IPS-15b (cell line): ENCODE measurements at regions not wholly inside any gene's neighbourhood (a gene's known extent, or its start where the extent isn't known, plus 50 kb on each side); places are given as distances from the start of the nearest gene placed in this dataset.

Source experiments
- H3K27me3 ChIP-seq: one replicate; pipeline ENCODE4 v1.6.1; 2013; ENCODE audit warnings: low read length; ENCODE audit not compliant: control insufficient read depth, insufficient read depth
- H3K36me3 ChIP-seq: one replicate; pipeline ENCODE4 v1.6.1; 2013; ENCODE audit warnings: low read length; ENCODE audit not compliant: control insufficient read depth, insufficient read depth
- H3K4me1 ChIP-seq: one replicate; pipeline ENCODE4 v1.6.1; 2013; ENCODE audit warnings: mild to moderate bottlenecking, low read length; ENCODE audit not compliant: control insufficient read depth, insufficient read depth
- H3K4me3 ChIP-seq: one replicate; pipeline ENCODE4 v1.5.1; 2013; ENCODE audit warnings: low read depth, low read length
- H3K9ac ChIP-seq: one replicate; pipeline ENCODE4 v1.6.1; 2013; ENCODE audit warnings: low read depth, mild to moderate bottlenecking, low read length
- H3K9me3 ChIP-seq: one replicate; pipeline ENCODE4 v1.6.1; 2013; ENCODE audit warnings: mild to moderate bottlenecking, low read length; ENCODE audit not compliant: control insufficient read depth, insufficient read depth

DNA sequence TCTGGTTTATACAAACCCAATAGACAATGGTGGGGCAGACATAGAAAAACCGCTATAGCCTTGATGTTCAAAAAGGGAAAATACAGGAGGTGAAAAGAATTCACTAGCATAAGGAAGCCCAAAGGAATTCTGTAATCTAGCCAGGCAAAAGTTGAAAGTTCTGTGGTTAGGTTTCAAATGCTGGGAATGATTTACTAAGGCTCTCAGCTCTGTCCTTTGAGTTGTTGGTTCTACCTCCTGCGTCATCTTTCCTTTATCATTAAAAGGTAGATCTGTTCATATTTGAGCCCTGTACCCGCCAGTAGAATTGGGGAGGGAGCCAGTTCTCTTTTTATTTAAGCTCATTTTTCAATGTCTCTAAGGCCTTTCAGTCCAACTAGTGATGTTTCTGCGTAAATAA lies 866.5 kb downstream of the IGSF11 start:
- H3K36me3 ChIP-seq = no peaks in the 10 kb centered on the region
- H3K4me3 ChIP-seq = no peak overlapping the region
- H3K27me3 ChIP-seq = no peaks in the 10 kb centered on the region
- H3K4me1 ChIP-seq = no peaks in the 10 kb centered on the region
- no peak overlapping the region for H3K9ac ChIP-seq
- no peaks in the 10 kb centered on the region for H3K9me3 ChIP-seq

DNA sequence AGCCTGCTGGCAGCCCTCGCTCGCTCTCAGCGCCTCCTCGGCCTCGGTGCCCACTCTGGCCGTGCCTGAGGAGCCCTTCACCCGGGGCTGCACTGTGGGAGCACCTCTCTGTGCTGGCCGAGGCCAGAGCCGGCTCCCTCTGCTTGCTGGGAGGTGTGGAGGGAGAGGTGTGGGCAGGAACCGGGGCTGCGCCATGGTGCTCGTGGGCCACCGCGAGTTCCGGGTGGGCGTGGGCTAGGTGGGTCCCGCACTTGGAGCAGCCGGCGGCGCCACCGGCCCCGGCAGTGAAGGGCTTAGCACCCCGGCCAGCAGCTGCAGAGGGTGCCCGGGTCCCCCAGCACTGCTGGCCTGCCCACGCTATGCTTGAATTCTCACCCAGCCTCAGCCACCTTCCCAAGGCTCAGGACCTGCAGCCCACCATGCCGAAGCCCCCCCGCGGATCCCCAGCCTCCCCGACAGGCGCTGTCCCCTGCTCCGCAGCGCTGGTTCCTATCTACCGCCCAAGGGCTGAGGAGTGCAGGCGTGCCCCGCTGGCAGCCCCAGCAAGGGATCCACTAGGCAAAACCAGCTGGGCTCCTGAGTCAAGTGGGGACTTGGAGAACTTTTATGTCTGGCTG lies 863.3 kb downstream of the IGSF11 start:
- Histone ChIP-seq H3K9me3 (no peaks in the 10 kb centered on the region), H3K9ac (no peak overlapping the region), H3K27me3 (no peaks in the 10 kb centered on the region), H3K4me3 (no peak overlapping the region), H3K36me3 (no peaks in the 10 kb centered on the region), H3K4me1 (no peaks in the 10 kb centered on the region)

DNA sequence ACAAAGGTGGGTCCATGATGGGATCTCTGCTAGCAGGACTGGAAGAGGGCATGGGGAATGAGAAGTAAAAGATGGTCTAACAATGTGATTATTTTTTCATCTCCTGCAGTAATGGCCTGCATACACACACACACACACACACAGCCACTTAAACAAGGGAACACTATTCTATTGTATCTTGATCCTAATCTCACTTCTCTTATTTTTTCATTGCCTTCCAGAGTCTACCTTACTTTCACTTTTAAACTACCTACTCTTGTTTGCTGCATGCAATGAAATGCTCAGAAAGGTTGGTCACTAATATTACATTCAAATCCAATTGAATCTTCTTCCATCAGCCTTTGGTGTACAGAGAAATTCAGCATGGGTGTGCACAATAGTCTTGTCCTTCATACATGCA lies 853.8 kb downstream of the IGSF11 start:
- Histone ChIP-seq H3K27me3 (no peaks in the 10 kb centered on the region), H3K36me3 (no peaks in the 10 kb centered on the region), H3K4me3 (no peak overlapping the region), H3K9ac (no peak overlapping the region), H3K4me1 (no peaks in the 10 kb centered on the region), H3K9me3 (no peaks in the 10 kb centered on the region)

DNA sequence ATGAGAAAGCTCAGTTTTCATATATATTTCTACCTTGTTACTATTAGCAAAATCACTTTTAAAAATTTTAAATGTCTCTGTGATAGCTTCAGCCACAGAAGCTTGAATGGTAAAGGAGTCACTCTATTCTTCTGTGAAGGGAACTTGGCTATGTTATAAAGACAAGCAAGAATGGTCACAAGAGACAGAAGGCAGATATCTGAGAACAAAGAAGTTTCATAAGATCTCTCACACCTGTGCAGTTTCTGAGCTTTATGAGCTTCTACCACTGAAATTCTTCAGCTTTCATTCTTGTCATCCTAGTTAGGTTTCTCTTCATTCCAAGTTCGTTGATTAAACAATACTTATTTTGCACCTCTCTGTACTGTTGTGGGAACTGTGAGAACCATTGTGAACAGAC lies 853.4 kb downstream of the IGSF11 start:
- H3K4me1 ChIP-seq = no peaks in the 10 kb centered on the region
- no peak overlapping the region for H3K4me3 ChIP-seq
- no peaks in the 10 kb centered on the region for H3K9me3 ChIP-seq
- H3K36me3 ChIP-seq = no peaks in the 10 kb centered on the region
- no peak overlapping the region for H3K9ac ChIP-seq
- H3K27me3 ChIP-seq = no peaks in the 10 kb centered on the region

DNA sequence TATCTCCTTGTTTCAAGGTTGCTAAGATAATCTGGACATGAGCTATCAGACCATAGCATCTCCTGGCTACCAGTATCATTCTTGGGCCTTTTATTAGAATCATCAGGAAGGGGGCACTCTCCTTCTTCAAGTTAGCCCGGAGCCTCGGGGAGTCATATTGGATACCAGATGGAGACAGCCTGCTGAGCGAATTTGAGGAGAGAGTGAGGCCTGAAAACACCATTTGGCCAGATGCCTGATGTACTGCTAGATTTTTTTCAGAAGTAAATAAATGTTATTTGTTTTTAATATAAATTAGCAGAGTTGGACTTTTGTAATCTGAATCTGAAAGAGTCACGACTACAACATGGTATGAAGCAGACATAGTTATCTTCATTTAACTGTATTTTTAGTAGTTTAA lies 848.6 kb downstream of the IGSF11 start:
- Histone ChIP-seq H3K27me3 (no peaks in the 10 kb centered on the region), H3K9me3 (no peaks in the 10 kb centered on the region), H3K9ac (no peak overlapping the region), H3K4me1 (no peaks in the 10 kb centered on the region), H3K36me3 (no peaks in the 10 kb centered on the region), H3K4me3 (no peak overlapping the region)

DNA sequence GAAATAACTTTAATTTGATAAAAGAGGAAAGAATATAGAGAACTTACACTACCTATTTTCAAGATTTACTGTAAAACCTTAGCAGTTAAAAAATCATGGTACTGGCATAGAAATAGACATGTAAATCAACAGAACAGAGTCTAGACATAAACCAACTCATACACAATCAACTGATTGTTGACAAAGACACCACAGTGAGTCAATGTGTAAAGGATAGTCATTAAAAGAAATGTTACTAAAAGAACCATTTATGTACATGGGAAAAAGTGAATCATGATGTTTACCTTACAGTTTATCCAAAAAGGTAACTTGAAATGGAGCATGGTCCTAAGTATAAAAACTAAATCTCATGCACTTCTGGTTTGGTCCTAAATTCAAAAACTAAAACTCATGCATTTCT lies 847.4 kb downstream of the IGSF11 start:
- H3K4me3 ChIP-seq = no peak overlapping the region
- no peaks in the 10 kb centered on the region for H3K27me3 ChIP-seq
- H3K4me1 ChIP-seq = no peaks in the 10 kb centered on the region
- no peaks in the 10 kb centered on the region for H3K36me3 ChIP-seq
- no peak overlapping the region for H3K9ac ChIP-seq
- H3K9me3 ChIP-seq = no peaks in the 10 kb centered on the region

DNA sequence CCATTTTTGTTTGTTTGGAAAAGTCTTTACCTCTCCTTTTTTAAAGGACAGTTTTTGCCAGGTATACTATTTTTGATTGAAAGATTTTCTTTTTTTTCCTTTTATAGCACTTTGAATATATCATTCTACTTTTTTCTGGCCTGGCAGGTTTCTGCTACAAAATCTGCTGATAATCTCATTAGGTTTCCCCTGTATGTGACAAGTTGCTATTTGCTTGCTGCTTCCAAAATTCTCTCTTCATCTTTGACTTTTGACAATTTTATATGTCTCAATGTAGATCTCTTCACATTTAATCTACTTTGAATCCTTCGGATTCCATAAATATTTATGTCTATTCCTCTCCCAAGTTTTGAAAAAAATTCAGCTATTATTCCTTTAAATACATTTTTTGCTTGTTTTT lies 838.5 kb downstream of the IGSF11 start:
- no peaks in the 10 kb centered on the region for H3K9me3 ChIP-seq
- no peaks in the 10 kb centered on the region for H3K4me1 ChIP-seq
- H3K4me3 ChIP-seq = no peak overlapping the region
- no peaks in the 10 kb centered on the region for H3K27me3 ChIP-seq
- no peak overlapping the region for H3K9ac ChIP-seq
- no peaks in the 10 kb centered on the region for H3K36me3 ChIP-seq

DNA sequence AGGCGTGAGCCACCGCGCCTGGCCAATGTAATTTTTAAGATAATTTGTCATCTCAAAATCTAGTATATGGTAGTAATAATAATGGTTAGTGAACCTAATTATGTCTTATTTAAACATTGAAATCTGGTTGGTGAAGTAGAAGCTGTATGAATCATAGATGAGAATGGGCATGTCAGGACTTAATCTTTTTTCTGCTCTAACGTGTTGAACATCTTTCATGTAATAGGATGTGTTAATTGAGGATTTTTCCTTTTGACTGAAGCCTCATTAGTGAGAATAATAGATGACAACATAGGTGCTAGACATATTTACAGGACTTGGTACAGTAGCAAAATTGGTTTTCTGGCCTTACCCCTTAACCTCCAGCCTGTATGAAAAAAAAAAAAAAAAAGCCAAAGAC lies 835.6 kb downstream of the IGSF11 start:
- H3K36me3 ChIP-seq = no peaks in the 10 kb centered on the region
- H3K4me3 ChIP-seq = no peak overlapping the region
- H3K9me3 ChIP-seq = no peaks in the 10 kb centered on the region
- H3K27me3 ChIP-seq = no peaks in the 10 kb centered on the region
- H3K4me1 ChIP-seq = no peaks in the 10 kb centered on the region
- H3K9ac ChIP-seq = no peak overlapping the region

DNA sequence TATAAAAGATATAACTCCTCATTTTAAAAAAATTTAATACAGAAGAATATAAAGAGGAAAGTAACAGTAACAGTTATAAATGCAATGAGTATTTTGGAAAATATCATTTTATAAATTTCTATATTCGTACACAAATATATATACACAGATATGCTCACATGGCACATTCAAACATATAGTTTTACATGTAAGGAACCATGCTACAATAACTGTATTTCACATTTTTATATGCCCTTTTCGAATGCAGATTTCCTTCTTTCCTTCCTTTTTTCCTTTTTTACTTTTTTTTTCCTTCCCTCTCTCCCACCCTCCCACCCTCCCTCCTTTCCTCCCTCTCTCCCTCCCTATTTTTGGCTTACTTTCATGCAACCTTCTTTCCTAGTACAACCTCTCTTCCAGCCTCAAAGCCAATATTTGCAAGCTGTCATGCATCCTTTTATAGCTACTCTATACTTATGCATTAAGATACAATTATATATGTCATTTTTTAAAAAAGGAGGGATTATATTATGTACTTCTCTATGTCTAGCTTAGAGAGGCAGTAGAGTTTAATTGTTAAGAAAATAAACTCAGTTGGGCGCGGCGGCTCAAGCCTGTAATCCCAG lies 830.5 kb downstream of the IGSF11 start:
- no peaks in the 10 kb centered on the region for H3K36me3 ChIP-seq

DNA sequence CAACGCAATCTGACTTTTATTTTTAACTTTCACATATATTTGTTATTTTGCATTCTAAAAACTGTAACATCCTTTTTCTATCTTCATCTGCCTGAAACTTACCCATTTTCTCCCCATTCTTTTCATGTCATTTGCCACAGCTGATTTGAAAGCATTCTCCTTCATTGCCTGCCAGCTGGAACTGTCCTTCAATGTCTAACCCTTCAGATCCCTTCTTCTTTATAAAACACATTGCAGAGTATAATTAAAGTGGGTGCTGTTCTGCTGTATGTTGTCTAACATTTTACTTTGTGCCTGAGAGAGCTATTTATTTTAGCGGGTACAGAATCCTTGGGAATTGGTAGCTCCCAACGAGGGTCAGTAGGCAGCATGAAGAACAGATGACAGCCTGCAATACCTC lies 827.4 kb downstream of the IGSF11 start:
- Histone ChIP-seq H3K4me3 (no peak overlapping the region), H3K9me3 (no peaks in the 10 kb centered on the region)

More for the DNA sequence above, 830.5 kb downstream of the IGSF11 start:
- Histone ChIP-seq H3K9ac (no peak overlapping the region), H3K27me3 (no peaks in the 10 kb centered on the region), H3K4me3 (no peak overlapping the region), H3K4me1 (no peaks in the 10 kb centered on the region), H3K9me3 (no peaks in the 10 kb centered on the region)

DNA sequence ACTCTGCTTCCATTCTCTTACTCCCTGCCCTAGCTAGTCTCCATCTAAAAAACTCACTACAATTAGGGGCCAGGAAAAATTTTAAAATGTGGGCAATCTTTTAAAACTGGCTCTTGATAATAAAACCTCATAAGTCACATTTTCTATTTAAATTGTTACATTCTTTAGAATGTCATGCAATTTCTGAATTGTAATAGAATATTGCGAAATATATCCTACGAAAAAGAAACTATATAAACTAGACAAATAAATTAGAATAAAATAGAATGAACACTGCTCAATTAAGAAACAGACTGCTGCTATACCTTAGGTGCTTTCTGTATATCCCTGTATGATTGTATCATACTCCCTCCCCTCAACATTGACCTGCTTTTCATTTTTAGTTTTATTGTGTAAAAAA lies 826.0 kb downstream of the IGSF11 start:
- Histone ChIP-seq H3K4me3 (no peak overlapping the region), H3K4me1 (no peaks in the 10 kb centered on the region), H3K36me3 (no peaks in the 10 kb centered on the region), H3K27me3 (no peaks in the 10 kb centered on the region), H3K9ac (no peak overlapping the region), H3K9me3 (no peaks in the 10 kb centered on the region)

More for the DNA sequence above, 827.4 kb downstream of the IGSF11 start:
- Histone ChIP-seq H3K4me1 (no peaks in the 10 kb centered on the region), H3K9ac (no peak overlapping the region), H3K36me3 (no peaks in the 10 kb centered on the region), H3K27me3 (no peaks in the 10 kb centered on the region)

DNA sequence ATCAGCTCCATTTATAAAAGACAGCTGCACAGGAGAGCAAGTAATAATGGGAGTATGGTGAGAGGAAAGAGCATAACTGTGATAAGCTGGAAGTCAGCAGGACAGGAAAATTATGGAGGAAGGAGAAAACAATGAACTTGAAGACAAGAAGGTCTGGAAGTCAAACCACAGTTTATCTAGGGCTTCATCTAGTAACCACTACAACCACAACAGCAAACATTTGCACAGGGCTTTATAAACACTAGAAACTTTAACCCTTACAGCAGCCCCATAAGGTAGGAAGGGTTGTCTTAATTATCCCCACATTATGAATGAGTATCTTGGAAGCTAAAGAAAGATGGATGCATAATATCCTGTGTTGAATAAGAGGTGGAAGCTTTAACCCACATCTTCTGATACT lies 820.8 kb downstream of the IGSF11 start:
- Histone ChIP-seq H3K4me3 (no peak overlapping the region), H3K9ac (no peak overlapping the region), H3K36me3 (no peaks in the 10 kb centered on the region), H3K9me3 (no peaks in the 10 kb centered on the region), H3K27me3 (no peaks in the 10 kb centered on the region), H3K4me1 (no peaks in the 10 kb centered on the region)
